KMS-11 (cell line): ENCODE measurements at regions not wholly inside any gene's neighbourhood (a gene's known extent, or its start where the extent isn't known, plus 50 kb on each side); places are given as distances from the start of the nearest gene placed in this dataset.

Experiments used
- H2AFZ ChIP-seq: fragments of 200-600 bp; sonication (generic); 2 replicates; pipeline ENCODE4 v1.6.1; 2016; ENCODE audit warnings: antibody characterized with exemption, mixed run types, low read depth
- H3K27ac ChIP-seq: fragments of 200-600 bp; sonication (generic); 2 replicates; pipeline ENCODE4 v1.6.1; 2016; ENCODE audit warnings: mild to moderate bottlenecking, mixed run types
- H3K27me3 ChIP-seq: fragments of 200-600 bp; sonication (generic); 2 replicates; pipeline ENCODE4 v1.6.1; 2017; ENCODE audit warnings: mild to moderate bottlenecking, low read depth, mixed run types, moderate library complexity; ENCODE audit not compliant: insufficient read depth
- H3K36me3 ChIP-seq: fragments of 200-600 bp; sonication (generic); 2 replicates; pipeline ENCODE4 v1.6.1; 2017; ENCODE audit warnings: mild to moderate bottlenecking, mixed run types; ENCODE audit not compliant: insufficient read depth
- H3K4me1 ChIP-seq: fragments of 200-600 bp; sonication (generic); 2 replicates; pipeline ENCODE4 v1.6.1; 2016; ENCODE audit warnings: mild to moderate bottlenecking, low read depth, mixed run types; ENCODE audit not compliant: poor library complexity, severe bottlenecking
- H3K4me2 ChIP-seq: fragments of 200-600 bp; sonication (generic); 2 replicates; pipeline ENCODE4 v1.7.0; 2016; ENCODE audit warnings: mild to moderate bottlenecking, mixed run types
- H3K4me3 ChIP-seq: fragments of 200-600 bp; sonication (generic); IDR thresholded peaks from 2 replicates; pipeline ENCODE4 v1.6.1; 2017; ENCODE audit warnings: low read depth, low read length, mixed read lengths; ENCODE audit not compliant: insufficient read depth
- H3K79me2 ChIP-seq: fragments of 200-600 bp; sonication (generic); 2 replicates; pipeline ENCODE4 v1.6.1; 2016; ENCODE audit warnings: low read depth, mixed run types; ENCODE audit not compliant: insufficient read depth
- H3K9ac ChIP-seq: fragments of 200-600 bp; sonication (generic); 2 replicates; pipeline ENCODE4 v1.6.1; 2016; ENCODE audit warnings: mild to moderate bottlenecking, mixed run types
- H4K20me1 ChIP-seq: fragments of 200-600 bp; sonication (generic); 2 replicates; pipeline ENCODE4 v1.6.1; 2016; ENCODE audit warnings: mild to moderate bottlenecking, mixed run types; ENCODE audit not compliant: insufficient read depth
- CTCF ChIP-seq: fragments of 200-600 bp; sonication (generic); conservative IDR thresholded peaks from 2 replicates; pipeline ENCODE4 v1.6.1; 2017; ENCODE audit warnings: low read depth, mild to moderate bottlenecking, antibody characterized with exemption, low read length, moderate library complexity, mixed read lengths

DNA sequence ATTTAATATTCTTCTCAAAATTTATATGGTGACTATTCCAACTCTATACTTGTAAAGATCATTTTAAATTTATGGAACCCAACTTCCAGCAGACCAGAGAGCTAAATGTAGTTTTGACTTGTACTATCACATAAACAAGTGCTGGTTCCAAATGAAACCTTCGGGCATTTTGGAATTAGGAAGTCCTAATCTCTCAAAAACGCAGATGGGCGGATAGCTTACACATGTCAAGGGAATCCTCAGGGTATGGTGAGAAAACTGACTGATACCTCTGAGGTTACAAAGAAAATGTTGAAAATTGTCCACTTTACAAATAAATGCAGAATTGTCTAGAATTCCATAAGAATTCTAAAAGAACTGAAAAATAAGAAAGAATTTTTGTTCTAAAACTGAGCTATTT lies 224.1 kb downstream of the SS18 start:
- no peak for TF ChIP-seq CTCF
- Histone ChIP-seq H3K79me2 (no peaks in the 10 kb centered on the region), H3K9ac (no peak overlapping the region), H3K27ac (no peak overlapping the region), H3K27me3 (no peaks in the 10 kb centered on the region), H3K4me3 (no peak overlapping the region), H3K4me1 (no peaks in the 10 kb centered on the region), H2AFZ (no peak overlapping the region), H4K20me1 (no peaks in the 10 kb centered on the region), H3K4me2 (no peak overlapping the region), H3K36me3 (no peaks in the 10 kb centered on the region)

DNA sequence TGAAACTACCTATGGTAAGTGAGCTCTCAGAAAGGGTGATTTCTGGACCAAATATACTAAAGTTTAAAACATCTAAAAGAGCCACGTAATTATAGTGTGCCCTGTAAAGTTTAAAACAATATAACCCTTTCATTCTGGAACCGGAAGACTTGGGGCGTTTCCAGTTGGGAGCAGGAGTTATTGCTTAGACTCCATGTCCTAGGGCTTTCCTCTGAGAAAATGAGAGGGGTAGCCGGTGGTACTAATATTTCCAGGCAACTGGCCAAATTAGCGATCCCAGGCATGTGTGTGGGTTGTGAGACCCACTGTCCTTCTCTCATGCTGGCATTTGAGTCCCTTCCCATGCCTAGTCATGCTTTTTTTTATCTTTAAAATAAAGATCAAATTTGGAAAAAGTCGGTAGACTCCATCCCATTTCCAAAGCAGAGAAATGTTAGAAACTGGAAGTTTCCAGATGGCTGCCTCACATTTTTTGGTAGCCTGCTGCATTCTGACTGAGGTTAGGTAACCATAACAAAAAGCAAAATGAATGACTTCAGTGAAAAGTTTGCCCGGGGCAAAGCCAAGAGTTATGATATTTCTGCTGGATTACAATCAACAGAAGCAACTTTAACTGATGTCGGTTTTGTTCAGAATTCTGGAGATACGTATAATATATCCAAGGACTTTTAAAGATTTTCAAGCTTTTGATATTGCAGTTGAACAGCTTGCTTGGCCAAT lies 227.4 kb downstream of the SS18 start:
- H2AFZ ChIP-seq: no peak overlapping the region
- no peak overlapping the region for H3K9ac ChIP-seq

GRCh38 chr18:25853691-25854433 lies 236.6 kb downstream of the SS18 start:
- no peak overlapping the region for H3K4me2 ChIP-seq
- H3K27ac ChIP-seq: no peak overlapping the region
- H3K4me3 ChIP-seq: no peak overlapping the region
- TF ChIP-seq CTCF: no peak
- H4K20me1 ChIP-seq: no peaks in the 10 kb centered on the region
- no peak overlapping the region for H2AFZ ChIP-seq
- H3K36me3 ChIP-seq: no peaks in the 10 kb centered on the region
- no peaks in the 10 kb centered on the region for H3K27me3 ChIP-seq
- H3K9ac ChIP-seq: no peak overlapping the region
- no peaks in the 10 kb centered on the region for H3K4me1 ChIP-seq
- no peaks in the 10 kb centered on the region for H3K79me2 ChIP-seq

More for the DNA sequence above, 227.4 kb downstream of the SS18 start:
- no peak overlapping the region for H3K27ac ChIP-seq
- no peaks in the 10 kb centered on the region for H3K79me2 ChIP-seq
- no peak overlapping the region for H3K4me2 ChIP-seq
- H3K4me3 ChIP-seq: no peak overlapping the region
- no peaks in the 10 kb centered on the region for H3K27me3 ChIP-seq
- TF ChIP-seq CTCF: no peak
- no peaks in the 10 kb centered on the region for H3K36me3 ChIP-seq
- no peaks in the 10 kb centered on the region for H4K20me1 ChIP-seq
- H3K4me1 ChIP-seq: no peaks in the 10 kb centered on the region

GRCh38 chr18:25843791-25844190 lies 246.6 kb downstream of the SS18 start:
- Histone ChIP-seq H4K20me1 (no peaks in the 10 kb centered on the region), H3K4me1 (no peaks in the 10 kb centered on the region), H3K36me3 (no peaks in the 10 kb centered on the region), H3K9ac (no peak overlapping the region), H3K27ac (no peak overlapping the region), H3K27me3 (no peaks in the 10 kb centered on the region), H3K79me2 (no peaks in the 10 kb centered on the region), H3K4me2 (no peak overlapping the region), H3K4me3 (no peak overlapping the region), H2AFZ (no peak overlapping the region)
- TF ChIP-seq CTCF: no peak
